OCI-M1 (cell line): ENCODE measurements at regions not wholly inside any gene's neighbourhood (a gene's known extent, or its start where the extent isn't known, plus 50 kb on each side); places are given as distances from the start of the nearest gene placed in this dataset.
A peak's percentile ranks its signal among the peaks of the same experiment; 100 is the strongest.
"Not testable (repeated sequence)": the region's sequence is repeated elsewhere in the genome, so short reads cannot be mapped to it uniquely, and the experiment has no call there.

Experiments used
- DNase-seq: peaks from one replicate; lab custom pipeline; 2025; lab: John Stamatoyannopoulos, UW

DNA sequence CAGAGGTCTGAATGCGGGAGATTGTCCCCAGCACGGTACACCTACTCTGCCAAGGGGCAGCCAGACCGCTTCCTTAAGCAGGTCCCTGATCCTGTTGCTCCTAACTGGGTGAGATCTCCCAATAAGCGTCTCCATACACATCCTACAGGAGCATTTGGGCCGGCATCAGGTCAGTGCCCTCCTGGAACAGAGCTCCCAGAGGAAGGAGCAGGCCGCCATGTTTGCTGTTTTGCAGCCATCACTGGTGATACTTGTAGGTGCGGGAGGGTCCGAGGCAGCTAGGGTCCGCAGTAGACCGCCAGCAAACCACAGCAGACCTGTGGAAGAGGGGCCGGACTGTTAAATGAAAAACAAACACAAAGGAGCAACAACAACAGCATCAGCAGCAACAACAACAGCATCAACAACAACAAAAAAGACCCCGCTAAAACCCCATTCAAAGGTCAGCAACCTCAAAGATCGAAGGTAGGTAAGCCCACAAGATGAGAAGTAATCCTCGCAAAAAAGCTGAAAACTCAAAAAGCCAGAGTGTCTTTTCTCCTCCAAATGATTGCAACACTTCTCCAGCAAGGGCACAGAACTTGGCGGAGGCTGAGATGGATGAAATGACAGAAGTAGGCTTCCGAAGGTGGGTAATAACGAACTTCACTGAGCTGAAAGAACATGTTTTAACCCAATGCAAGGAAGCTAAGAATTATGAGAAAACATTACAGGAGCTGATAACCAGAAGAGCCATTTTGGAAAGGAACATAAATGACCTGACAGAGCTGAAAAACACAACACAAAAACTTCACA, 79.0 kb upstream of the CDH7 start:
- DNase-seq = no peak

DNA sequence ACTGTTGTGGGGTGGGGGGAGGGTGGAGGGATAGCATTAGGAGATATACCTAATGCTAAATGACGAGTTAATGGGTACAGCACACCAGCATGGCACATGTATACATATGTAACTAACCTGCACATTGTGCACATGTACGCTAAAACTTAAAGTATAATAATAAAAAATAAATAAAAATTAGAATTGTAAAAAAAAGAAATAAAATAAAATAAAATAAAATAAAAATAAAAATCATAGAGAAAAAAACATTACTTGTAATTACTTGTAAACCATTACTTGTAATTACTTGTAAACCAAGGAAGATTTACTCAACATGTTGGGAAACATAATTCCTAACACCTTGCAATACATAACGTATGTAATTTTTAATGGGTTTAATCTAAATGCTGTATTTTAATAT, 80.7 kb upstream of the CDH7 start:
- not testable (repeated sequence) for DNase-seq

DNA sequence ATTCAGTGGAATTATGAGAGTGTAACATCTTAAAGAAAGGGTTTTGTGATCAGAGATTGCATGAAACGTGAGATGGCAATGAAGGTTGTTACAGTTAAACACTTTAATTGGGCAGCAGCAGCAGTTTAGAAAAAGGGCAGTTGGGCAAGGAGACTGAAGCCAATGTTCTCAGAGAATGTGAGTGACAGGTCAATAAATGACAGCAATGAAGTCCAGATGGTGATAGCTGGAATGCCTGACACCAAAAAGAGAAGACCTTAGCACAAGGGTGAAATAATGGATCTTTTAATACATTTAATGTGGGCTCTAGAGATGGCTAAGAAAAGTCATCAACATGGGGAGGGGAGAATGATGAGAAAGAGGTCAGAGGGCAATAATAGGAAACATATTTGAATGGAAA, 89.4 kb upstream of the CDH7 start:
- DNase-seq = no peak

DNA sequence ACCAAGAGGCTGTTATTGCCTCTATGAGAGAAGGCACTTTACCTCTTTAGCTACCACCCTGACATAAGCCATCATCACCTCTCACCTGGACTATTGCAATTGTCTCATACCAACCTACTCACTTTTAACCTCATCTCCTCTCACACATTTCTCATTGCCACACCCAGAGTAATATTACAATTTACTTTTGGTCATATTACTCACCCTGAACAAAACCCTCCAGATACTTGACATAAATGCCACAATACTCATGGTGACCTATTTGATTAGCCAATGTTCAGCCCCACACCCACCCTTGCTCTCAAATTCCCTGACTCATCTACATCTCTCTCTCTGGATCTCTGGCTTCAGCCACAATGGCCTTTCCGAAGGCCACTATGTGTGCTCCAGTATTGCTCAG, 90.9 kb upstream of the CDH7 start:
- DNase-seq = no peak

DNA sequence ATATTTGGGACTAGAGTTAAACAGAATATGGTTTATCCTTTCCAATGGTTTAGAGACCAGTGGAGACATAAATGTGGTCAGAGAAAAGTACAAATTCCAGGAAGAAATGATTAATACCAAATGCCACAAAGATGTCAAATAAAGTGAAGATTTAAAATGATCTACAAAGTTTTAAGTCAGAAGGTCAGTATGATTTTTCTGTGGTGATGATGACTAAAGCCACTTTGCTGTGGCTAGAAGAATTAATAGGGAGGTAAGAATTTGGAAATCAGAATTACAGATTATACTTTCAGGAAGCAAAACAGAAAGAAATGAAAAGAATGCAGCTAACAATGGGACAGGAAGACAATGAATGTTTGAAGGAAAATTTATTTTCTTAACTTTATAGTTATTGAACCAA, 91.5 kb upstream of the CDH7 start:
- DNase-seq = no peak

DNA sequence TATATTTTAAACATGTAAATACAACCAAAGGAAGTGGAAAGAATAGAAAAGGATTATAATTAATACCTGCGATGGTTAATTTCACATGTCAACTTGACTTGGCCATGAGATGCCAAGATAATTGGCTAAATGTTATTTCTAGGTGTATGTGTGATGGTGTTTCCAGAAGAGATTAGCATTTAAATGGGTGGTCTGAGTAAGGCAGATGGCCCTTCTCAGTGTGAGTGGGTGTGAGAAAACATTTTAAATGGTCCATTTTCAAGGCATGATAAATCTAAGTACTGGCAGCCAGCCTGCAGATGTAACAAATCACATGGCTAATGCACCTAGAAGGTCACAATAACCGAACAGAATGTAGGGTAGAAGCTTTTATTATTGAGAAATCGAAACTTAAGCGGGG, 99.6 kb upstream of the CDH7 start:
- DNase-seq = no peak

DNA sequence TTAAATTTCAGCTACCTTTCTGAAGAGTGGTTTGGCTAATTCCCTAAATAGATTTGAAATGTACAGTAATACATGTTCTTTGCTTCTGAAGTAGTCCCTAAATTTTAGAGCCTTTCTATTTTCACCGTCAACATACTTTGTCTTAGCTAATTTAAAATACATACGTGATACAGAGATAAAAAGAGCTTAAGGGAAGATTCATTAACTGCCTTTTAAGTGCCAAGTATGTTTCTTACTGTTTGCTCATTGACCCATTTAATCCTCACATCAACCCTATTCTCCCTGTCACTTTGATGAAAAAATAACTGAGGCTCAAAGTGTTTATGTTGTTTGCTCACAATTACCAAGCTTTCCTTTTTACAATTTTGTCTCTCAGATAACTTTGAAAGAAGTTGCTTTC, 118.6 kb upstream of the CDH7 start:
- DNase-seq = no peak

DNA sequence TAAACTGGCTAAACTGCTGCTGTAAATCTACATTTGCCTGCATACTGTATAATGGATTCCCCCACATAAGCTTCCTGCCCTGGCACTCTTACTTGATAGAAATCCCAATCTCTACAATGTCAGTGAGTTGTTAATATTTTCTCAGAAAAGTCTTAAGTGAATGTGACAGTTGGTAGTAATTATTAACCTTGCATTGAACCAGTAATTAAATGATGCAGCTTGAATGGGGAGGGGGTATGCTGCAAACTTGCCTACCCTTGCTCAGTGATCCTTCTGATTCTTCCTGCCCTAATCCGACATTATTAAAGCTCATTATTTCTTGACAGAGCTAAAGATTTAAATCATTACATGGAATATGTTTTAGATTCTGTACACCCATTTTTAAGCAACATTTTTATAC, 119.0 kb upstream of the CDH7 start:
- no peak for DNase-seq

DNA sequence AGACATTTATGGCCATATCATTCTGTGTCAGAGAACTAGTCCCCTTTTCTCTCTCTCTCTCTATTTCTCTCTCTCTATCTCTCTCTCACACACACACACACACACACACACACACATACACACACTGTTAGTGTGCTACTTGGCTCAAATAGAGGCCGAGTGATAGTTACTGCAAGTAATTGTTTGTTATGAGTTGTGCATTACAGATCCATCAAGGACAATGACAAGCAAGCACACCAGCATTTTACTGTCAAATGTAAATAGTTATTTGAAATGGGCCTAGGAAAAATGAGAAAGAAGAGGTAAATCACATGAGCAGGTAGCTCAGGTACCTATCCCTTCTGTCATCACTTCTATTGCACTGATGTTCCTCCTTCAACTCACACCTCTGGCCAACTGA, 122.4 kb upstream of the CDH7 start:
- no peak for DNase-seq

DNA sequence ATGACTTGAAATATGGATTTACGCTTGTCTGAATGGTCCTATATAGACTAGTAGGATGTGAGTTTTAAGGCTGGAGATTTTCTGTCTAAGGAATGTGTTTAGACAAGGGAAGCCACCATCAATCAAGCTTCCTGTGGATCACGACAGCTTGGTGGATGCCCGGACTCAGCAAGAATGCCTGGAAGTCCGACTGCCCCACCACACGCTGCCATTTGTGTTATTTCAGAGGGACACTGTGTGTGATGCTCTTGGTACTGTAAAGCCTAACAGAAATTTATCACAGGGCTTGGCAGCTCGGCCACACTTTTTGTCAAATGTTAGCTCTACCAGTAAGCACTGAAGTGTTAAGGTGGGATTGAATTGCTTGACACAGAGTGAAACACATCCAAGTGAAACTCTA, 127.1 kb upstream of the CDH7 start:
- DNase-seq = no peak

DNA sequence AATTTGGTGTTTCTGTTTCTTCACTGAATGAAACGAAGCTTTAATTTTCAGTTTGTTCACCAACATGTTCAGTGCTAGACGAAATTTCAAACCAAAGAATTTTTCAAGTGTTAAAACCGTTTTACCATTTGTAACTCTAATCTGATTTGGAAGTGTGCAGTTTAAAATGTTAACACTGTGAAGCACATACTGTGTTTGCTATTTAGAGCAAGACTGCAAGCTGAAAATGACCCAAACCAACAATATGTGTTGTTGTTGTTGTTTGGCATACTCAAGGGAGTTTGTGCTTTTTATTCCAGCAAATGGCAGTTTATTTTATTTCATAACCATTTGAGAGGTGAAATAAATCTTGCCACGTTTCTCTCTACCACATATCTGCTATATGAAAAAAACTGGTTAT, 128.4 kb upstream of the CDH7 start:
- DNase-seq = no peak

DNA sequence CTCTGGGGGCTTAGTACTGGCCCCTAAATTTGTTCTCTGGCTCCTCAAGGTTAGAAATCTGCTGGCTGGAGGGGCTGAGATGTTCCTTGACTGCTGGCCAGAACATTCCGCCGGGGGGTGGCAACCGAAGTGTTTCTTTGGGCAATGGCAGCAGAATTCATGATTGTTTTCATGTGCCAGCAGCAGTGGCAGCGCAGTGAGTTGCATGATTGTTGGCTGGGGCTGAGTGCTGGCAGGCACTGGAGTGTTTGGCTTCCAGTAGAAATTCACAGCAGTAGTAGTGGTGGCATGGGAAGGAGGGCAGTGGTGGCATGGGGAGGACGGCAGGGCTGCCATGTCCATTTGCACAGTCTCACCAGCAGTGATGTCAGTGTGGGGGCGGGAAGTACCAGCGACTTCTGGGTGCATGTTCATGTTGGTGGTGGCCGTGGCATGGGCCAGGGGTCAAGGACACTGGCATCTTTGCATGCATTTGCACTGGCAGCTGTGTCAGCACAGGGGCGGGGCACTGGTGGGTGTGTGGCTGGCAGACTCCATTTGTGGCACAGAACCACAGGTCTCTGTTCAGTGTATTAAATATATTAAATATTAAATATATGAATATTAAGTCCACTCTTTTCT, 130.6 kb upstream of the CDH7 start:
- no peak for DNase-seq

DNA sequence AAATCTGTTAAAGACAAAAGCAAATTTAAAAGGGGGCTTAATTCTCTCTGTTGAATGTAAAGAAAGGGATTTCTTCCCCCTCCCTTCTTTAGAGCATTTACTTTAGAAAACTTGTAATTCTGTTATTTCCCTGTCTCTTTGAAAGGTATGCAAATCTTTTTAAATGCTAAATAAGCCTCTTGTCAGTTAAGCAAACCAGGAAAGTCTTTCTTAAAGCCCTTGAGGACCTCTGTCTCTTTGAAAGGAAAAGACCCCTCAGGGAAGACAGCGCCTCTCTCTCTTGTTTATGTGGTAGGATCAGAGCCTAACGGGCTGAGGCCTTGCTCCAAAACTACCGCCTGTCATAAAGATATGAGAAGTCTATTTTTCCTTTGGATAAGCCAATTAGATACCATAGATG, 139.9 kb upstream of the CDH7 start:
- DNase-seq = no peak

DNA sequence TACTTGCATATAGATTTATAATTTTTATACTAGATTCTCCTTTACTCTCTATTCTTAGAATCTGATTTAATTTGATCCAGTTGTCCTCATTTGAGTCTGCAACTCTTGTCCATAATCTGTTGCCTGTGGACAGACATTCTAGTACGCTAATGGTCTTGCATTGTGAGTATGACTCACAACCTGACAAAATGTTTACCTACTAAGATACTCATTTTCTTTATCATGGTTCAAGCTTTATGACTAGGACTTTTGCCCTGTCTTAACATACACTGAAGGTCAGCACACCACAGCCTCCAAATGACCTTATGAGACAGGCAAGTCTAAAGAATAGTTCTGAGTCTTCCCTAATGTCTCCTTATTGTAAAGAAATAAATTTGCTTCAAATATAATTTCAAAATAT, 142.3 kb upstream of the CDH7 start:
- DNase-seq = no peak

DNA sequence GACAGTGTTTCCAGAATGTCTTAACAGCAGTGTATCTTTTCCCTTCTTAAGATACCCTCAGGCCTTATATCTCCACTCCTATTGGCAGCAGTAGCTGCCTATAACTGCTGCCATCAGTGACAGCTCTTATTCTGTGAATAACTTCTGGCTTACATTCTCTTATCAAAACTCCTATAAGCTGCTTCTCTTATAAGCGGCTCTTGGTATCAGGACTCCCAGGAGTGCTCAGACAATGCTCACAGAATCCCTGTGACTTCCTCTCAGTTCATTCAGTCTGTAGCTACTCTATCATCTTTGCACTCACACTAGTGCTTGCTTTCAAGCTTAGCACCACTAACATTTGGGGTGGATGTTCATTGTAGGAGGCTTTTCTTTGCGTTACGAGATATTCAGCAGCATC, 143.7 kb upstream of the CDH7 start:
- no peak for DNase-seq

DNA sequence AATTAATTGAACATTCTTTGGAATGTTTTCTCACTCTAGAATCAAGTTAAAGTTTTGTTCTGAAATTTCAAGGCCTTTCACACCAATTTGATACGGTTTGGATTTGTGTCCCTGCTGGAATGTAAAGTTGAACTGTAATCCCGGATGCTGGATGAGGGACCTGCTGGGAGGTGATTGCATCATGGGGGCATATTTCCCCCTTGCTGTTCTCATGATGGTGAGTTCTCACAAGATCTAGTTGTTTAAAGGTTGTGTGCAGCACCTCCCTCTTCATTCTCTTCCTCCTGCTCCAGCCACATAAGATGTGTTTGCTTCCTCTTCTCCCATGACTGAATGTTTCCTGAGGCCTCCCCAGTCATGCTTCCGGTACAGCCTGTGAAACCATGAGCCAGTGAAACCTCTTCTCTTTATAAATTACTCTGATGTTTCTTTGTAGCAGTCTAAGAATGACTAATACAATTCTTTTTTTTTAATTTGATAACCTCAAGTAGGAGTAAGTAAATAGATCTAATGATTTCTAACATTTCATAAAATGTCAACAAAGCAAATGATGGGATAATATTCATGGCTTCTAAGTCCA, 144.2 kb upstream of the CDH7 start:
- no peak for DNase-seq

DNA sequence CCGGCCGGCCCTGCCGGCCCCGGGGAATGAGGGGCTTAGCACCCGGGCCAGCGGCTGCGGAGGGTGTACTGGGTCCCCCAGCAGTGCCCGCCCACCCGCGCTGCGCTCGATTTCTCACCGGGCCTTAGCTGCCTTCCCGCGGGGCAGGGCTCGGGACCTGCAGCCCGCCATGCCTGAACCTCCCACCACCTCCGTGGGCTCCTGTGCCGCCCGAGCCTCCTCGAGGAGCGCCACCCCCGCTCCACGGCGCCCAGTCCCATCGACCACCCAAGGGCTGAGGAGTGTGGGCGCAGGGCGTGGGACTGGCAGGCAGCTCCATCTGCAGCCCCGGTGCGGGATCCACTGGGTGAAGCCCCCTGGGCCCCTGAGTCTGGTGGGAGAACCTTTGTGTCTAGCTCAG, 145.5 kb upstream of the CDH7 start:
- not testable (repeated sequence) for DNase-seq

DNA sequence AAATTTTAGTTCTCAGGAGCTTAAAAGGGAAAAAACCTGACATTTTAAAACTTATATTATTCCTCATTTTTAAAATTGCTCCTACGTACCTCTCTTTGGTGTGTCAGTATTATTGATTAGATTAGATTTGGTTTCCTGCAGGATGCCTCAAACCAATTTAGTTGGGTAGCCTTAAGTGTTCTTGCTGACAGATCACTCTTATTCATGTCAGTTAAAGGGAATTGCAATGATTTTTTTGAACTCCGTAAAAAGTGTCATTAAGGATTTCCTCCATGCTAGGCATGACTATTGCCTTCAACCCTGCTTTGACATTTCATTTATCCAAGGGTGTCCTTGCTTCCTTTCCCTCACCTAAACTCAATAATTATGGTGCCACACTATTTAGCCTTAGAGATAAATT, 149.0 kb upstream of the CDH7 start:
- no peak for DNase-seq

DNA sequence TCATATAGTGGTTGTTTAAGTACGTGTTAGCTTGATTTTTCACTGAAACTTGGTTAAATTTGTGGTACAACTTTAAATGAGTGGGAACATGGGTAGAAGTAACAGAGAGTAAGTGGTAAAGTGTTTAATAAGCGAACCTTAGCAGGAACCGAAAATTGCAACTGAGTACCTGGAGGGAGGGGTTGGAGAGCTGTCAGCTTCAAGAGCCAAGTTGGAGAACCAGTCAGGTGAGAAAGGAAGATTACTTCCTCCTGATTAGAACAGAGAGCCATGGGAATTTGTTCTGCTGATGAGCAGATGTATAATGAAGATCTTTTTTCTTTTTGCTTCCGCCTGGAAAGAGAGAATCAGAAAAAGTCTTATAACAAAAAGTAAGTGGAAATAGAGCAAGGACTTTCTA, 158.4 kb upstream of the CDH7 start:
- no peak for DNase-seq

DNA sequence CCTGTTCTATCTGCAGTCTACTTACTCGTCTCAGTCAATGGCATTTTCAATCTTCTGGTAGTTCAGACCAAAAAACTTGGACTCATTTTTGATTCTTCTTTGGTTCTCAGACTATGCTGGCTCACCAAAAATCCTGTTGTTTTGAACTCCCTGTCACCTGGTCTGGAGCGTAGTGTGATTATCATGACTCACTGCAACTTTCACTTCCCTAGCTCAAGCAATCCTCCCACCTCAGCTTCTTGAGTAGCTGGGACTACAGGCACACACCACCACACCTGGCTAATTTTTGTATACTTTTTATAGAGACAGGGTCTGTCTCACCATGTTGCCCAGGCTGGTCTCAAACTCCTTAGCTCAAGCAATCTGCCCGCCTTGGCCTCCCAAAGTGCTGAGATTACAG, 163.3 kb upstream of the CDH7 start:
- DNase-seq = no peak

DNA sequence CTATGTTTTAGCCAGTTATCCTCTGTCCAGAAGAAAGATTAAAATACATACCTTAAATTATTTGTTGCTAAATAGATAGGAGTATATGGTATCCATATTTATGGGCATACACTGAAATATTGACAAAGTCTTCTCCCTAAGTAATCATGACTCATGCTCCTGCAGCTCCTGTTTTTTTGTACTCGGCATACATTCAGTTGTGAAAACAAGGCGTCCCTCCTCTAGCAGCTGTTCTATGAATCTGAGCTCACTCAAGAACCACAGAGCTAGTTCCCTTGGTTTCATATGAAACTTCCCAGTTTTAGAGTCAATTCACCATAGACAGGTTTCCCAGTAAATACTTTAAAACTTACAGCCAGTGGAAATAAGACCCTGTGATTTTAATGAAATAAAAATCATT, 168.7 kb upstream of the CDH7 start:
- not testable (repeated sequence) for DNase-seq

DNA sequence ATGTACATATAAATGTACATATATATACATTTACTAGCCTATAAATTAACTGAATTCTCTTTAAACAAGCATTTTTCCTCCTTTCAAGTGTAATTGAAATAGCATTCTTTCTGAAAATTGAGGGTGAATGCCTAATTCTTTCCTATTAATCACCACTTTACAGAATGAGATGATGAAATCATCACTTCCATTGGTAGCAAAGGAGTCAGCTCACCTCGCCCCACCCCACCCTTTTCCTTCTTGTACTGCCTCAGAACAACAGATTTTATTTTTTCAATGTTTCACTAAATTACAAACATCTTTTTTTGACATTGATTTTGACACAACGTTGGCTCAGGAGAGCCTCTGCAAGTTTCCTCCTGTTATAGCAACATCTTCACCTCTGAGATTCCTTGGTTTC, 181.9 kb upstream of the CDH7 start:
- DNase-seq = no peak

DNA sequence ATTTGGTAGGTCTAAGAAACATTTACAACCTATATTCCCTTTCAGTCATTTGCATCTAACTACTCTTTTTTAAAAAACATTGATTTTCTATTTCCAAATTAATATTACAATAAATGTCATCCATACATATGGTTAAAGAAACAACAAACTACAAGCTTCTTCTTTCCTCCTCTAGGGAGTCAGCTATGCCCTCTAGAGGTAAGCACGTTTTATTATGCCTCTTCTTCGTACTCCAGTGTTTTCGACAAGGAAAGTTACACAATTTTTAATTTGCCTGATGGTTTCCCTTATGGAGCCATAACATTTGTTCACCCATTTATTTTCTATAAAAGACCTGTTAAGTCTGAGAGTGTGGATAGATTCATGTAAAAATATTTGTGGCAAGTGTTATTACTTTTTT, 183.4 kb upstream of the CDH7 start:
- peak; percentile 66 for DNase-seq

DNA sequence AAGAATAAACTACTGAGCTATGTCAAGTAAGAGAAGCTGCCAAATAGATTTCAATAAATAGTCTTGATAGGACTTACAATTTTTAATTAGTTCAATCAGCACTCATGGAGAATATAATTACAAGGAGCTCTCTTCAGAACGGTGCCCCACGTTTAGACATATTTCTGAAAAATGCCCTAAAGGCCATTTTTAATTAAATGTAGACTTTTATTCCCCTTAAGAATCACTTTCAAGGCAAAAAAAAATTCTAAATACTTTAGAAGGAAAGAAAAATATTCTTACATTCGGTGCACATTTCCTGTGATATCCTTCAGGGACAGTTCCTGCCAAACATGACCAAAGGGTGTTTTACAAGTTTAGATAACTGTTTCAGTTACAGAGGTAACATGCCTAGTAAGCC, 202.5 kb upstream of the CDH7 start:
- no peak for DNase-seq
